Type B pancreatic cell (in vitro differentiated cells): ENCODE measurements at regions not wholly inside any gene's neighbourhood (a gene's known extent, or its start where the extent isn't known, plus 50 kb on each side); places are given as distances from the start of the nearest gene placed in this dataset.

Source experiments
- DNase-seq: peaks from one replicate; pipeline ENCODE4 v3.0.0; 2021; ENCODE audit warnings: mixed read lengths; ENCODE audit not compliant: unreplicated experiment; ENCODE audit errors: extremely low spot score
- H3K27ac Mint-ChIP-seq: 2 replicates; pipeline ENCODE4 v1.8.0; 2021; ENCODE audit warnings: mild to moderate bottlenecking, mixed read lengths
- H3K27me3 Mint-ChIP-seq: 2 replicates; pipeline ENCODE4 v1.8.0; 2021; ENCODE audit warnings: mixed read lengths
- H3K36me3 Mint-ChIP-seq: 2 replicates; pipeline ENCODE4 v1.8.0; 2021; ENCODE audit warnings: mixed read lengths
- H3K4me1 Mint-ChIP-seq: one replicate; pipeline ENCODE4 v1.8.0; 2021; ENCODE audit warnings: mixed read lengths; ENCODE audit not compliant: unreplicated experiment
- H3K4me3 Mint-ChIP-seq: 2 replicates; pipeline ENCODE4 v1.8.0; 2021; ENCODE audit warnings: mild to moderate bottlenecking, mixed read lengths
- H3K9me3 Mint-ChIP-seq: 2 replicates; pipeline ENCODE4 v1.8.0; 2021; ENCODE audit warnings: mixed read lengths
- TF ChIP-seq, protein P1 (sequence below): fragments of 200-600 bp; sonication (generic); conservative IDR thresholded peaks from 2 replicates; pipeline ENCODE4 v1.5.0; 2021; ENCODE audit warnings: antibody characterized with exemption, mild to moderate bottlenecking

DNA sequence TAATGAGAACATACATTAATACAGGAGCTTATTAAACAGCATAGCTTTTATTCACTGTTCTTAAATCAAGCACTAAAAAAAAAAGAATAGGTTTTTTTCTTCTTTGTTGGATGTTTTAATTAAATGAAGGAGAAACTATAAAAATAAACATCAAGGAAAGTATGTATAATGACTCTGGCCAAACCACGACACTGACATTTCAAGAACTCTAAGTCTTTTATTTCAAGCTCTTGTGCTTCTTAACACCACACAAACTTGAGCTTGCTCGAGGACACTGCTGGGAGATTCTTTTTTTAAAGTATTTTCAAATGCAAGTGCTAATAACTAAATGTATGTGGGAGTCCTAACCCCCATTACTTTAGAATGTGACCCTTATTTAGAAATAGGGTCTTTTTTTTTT, 204.9 kb upstream of the PPARGC1A start:
- TF ChIP-seq, protein P1, sequence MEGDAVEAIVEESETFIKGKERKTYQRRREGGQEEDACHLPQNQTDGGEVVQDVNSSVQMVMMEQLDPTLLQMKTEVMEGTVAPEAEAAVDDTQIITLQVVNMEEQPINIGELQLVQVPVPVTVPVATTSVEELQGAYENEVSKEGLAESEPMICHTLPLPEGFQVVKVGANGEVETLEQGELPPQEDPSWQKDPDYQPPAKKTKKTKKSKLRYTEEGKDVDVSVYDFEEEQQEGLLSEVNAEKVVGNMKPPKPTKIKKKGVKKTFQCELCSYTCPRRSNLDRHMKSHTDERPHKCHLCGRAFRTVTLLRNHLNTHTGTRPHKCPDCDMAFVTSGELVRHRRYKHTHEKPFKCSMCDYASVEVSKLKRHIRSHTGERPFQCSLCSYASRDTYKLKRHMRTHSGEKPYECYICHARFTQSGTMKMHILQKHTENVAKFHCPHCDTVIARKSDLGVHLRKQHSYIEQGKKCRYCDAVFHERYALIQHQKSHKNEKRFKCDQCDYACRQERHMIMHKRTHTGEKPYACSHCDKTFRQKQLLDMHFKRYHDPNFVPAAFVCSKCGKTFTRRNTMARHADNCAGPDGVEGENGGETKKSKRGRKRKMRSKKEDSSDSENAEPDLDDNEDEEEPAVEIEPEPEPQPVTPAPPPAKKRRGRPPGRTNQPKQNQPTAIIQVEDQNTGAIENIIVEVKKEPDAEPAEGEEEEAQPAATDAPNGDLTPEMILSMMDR = no peak
- H3K4me3 Mint-ChIP-seq = no peak overlapping the region
- H3K36me3 Mint-ChIP-seq = no peaks in the 10 kb centered on the region
- no peak for DNase-seq
- H3K27ac Mint-ChIP-seq = no peak overlapping the region
- no peaks in the 10 kb centered on the region for H3K27me3 Mint-ChIP-seq
- peaks cover 4% of the 10 kb centered on the region for H3K9me3 Mint-ChIP-seq
- H3K4me1 Mint-ChIP-seq = no peaks in the 10 kb centered on the region

DNA sequence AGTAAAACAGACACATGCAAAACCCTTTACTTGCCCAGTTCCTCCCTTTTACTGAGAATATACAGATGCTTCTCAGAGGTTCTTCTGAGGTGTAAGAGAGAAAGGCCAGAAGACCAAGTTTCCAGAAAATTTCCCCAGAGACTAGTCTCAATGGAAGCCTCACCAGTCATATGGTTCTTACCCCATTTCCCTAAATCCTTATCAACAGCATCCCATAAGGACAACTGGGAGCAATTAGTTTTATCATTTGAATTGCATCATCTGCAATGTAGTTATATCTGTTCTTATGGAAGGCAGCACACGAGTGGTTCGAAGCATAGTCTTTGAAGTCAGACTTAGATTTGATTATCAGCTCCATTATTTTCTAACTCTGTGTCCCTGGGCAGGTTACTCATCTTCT, 203.6 kb upstream of the PPARGC1A start:
- TF ChIP-seq, protein P1 = no peak
- H3K4me3 Mint-ChIP-seq = no peak overlapping the region

DNA sequence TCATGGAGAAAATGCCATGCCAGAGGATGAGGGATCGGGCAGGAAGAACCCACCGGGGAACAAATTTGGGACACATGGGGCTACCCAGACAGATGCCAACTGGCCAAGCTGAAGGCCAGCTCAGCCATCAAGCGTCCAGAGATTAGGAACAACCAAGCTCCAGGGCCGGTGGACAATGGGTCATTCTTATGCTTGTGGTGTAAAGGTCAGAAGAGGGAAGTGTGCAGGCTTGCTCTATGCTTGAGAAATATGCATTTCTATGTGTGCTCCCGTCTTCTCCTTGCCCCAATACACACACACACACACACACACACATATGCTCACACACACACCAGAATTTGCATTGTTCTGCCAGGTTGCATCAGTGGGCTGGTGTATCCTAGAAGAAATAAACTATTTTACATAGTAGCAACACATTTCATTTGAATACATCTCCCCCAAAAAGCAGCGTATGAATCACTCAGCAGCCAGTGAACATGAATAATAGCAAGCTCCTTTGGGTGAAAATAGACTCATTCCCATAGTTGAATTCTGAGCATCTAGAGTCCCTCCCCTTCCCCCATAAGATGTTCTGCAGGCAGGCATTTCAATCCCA, 201.9 kb upstream of the PPARGC1A start:
- no peaks in the 10 kb centered on the region for H3K36me3 Mint-ChIP-seq

More for the DNA sequence above, 203.6 kb upstream of the PPARGC1A start:
- Mint-ChIP-seq H3K9me3 (peaks cover 4% of the 10 kb centered on the region), H3K4me1 (no peaks in the 10 kb centered on the region), H3K36me3 (no peaks in the 10 kb centered on the region), H3K27ac (no peak overlapping the region), H3K27me3 (no peaks in the 10 kb centered on the region)
- DNase-seq = no peak

DNA sequence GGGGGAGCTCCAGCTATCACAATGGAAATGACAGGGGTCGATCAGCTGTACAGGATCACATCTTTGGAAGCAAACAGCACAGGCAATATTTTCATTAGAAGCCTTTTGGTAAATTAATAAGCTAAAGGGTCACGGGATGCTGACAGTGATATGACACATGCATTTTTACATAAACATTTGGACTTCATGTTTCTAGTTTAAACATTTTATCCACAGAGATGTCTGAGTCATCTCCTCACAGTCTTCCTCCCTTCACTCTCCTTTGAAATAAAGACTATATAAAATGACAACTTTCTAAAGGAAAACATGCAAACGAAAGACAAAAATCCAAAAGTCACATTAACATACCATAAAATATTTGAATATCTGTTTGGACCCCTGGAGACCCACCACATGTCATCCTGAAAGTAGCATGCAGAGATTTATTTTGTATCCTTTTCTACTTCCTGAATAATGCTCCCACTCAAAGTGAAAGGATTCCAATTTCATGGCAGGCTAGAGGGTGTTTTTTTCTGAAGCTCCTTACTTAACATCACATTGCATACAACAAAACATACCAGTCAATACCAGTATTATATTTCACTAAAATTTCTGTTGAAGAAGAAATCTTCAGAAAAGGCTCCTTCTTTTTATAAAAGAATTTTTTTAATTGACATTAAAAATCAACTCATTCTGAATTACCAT, 200.1 kb upstream of the PPARGC1A start:
- H3K36me3 Mint-ChIP-seq = no peaks in the 10 kb centered on the region
- TF ChIP-seq, protein P1 = no peak
- H3K27me3 Mint-ChIP-seq = no peaks in the 10 kb centered on the region
- no peak overlapping the region for H3K4me3 Mint-ChIP-seq
- DNase-seq = no peak
- H3K9me3 Mint-ChIP-seq = no peaks in the 10 kb centered on the region
- no peak overlapping the region for H3K27ac Mint-ChIP-seq
- H3K4me1 Mint-ChIP-seq = no peaks in the 10 kb centered on the region

More for the DNA sequence above, 201.9 kb upstream of the PPARGC1A start:
- TF ChIP-seq, protein P1 = no peak
- H3K27ac Mint-ChIP-seq = no peak overlapping the region
- no peaks in the 10 kb centered on the region for H3K4me1 Mint-ChIP-seq
- no peak for DNase-seq
- H3K4me3 Mint-ChIP-seq = no peak overlapping the region
- no peaks in the 10 kb centered on the region for H3K27me3 Mint-ChIP-seq
- peaks cover 4% of the 10 kb centered on the region for H3K9me3 Mint-ChIP-seq

DNA sequence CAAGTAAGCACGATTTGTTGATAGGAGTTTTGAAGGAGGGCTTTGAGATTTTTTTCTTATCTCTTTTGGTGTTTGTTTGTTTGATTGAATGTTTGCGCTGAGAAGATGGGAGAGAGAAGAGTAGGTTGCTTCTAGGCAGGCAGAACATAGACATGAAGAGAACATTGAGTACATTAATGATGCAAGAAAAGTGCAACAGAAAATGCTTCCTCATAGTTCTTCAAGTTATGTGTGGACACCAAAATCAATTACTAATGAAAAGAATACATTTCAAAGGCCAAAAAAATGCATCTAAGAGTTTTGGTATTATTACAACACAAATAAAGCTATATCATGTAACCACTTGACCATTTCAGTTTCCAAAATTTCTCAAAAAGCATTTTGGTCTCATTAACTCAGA, 191.0 kb upstream of the PPARGC1A start:
- TF ChIP-seq, protein P1 = no peak
- Mint-ChIP-seq H3K36me3 (peaks cover 4% of the 10 kb centered on the region), H3K27ac (no peak overlapping the region), H3K9me3 (no peaks in the 10 kb centered on the region), H3K4me1 (no peaks in the 10 kb centered on the region), H3K4me3 (no peak overlapping the region), H3K27me3 (no peaks in the 10 kb centered on the region)
- DNase-seq = no peak
